ENCODE measurements at regions not wholly inside any gene's neighbourhood (a gene's known extent, or its start where the extent isn't known, plus 50 kb on each side); places are given as distances from the start of the nearest gene placed in this dataset.

DNA sequence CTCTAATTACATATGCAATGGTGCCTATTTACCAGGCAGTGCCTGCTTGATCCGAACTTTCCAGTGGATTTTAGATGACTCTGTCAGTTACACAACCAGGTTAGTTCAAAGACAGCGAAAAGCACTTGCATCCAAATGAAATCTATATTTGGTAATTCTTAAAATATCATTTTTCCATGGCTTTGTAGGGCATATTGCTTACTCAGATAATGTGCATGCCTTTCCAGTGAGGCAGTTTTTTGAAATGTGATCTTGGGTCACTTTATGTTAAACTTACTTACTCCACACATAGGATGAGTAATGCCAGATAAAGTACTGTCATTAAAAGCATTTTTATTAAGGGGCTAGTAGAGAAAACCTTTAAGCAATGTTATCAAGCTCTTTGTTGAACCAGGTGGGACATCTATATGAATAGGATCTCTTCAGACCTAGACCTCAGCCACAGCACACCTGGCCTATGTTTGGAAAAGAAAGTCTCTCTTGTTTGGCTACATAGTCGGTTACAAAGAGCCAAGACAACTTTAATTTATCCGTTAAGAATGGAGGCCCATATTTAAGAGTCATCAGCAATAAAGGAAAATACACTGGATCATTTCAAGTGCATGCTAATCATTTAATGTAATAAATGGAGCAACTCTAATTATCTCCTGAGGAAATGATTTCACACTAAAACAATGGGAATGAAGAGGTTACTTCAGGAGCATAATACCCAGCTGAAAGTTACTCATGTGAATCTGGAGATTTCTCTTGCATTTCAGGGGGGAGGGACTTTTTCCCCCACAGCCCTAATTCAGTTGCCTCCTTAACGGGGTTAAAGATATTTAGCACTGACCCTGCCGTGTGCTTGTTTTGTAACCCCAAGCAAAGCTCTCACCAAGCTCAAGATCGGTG lies 56.3 kb upstream of the TMCO5A start:
- Mint-ChIP-seq H3K27me3 (ENCODE audit: low read depth in 3 of 3) (no peaks in the 10 kb centered on the region), H3K36me3 (no peaks in the 10 kb centered on the region), H3K9me3 (no peaks in the 10 kb centered on the region), H3K27ac (no peak overlapping the region), H3K4me1 (no peaks in the 10 kb centered on the region), H3K4me3 (no peak overlapping the region)
- DNase-seq, result no peak

DNA sequence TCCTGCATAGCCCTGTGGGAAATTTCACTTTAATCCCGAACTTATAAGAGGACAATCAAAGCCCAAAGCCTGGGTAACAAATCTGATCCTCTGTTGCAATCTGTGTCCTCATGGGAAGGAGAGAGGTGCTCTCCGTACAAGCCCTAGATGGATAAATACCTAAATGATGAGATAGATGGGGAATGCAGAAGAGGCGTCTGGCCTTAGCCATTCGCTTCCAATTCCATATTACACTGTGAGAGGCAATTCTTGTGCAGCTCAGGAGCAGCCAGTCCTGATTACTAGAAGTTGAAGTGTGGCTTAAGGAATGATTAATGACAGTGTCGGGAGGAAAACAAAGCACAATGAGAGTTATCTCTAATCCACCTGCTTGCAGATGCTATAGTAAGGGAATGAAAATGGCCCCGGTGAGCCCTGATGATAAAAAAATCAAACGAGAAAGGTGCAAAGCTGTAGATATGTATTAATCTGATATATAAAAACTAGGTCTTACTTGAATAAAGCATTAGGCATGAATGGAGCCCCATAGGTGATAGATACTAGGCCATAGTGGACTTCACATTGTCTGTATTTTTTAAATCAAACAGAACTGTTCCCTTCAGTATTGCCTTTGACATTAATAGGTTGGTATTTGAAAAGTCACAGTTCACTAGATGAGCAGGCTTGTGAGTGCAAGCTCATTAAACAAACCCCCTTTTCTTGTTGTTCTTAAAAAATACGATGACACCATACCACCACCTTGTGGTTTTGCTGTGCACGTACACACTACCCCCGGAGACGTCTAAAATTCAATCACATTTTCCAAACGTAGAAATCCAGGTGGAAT lies 54.2 kb upstream of the TMCO5A start:
- Mint-ChIP-seq H3K27ac (no peak overlapping the region), H3K36me3 (no peaks in the 10 kb centered on the region), H3K4me1 (no peaks in the 10 kb centered on the region), H3K9me3 (no peaks in the 10 kb centered on the region), H3K27me3 (ENCODE audit: low read depth in 3 of 3) (no peaks in the 10 kb centered on the region), H3K4me3 (no peak overlapping the region)
- no peak for DNase-seq

DNA sequence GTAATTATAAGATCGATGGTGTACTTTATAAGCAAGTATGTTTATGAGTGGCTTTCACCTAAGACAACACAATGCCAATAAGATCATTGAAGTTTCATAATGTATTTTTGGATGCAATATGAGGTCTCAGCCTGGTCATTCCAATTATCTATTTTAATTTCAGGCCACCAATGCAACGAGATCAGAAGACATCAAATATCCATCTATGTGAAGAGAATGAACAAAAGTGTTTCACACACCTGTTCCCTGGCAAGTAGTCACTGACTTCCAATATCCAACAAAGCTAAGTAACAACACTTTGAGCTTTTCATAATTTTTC lies 53.6 kb upstream of the TMCO5A start:
- Mint-ChIP-seq H3K4me1 (no peaks in the 10 kb centered on the region), H3K27ac (no peak overlapping the region), H3K9me3 (no peaks in the 10 kb centered on the region), H3K4me3 (no peak overlapping the region), H3K27me3 (ENCODE audit: low read depth in 3 of 3) (no peaks in the 10 kb centered on the region), H3K36me3 (no peaks in the 10 kb centered on the region)
- DNase-seq, result no peak

DNA sequence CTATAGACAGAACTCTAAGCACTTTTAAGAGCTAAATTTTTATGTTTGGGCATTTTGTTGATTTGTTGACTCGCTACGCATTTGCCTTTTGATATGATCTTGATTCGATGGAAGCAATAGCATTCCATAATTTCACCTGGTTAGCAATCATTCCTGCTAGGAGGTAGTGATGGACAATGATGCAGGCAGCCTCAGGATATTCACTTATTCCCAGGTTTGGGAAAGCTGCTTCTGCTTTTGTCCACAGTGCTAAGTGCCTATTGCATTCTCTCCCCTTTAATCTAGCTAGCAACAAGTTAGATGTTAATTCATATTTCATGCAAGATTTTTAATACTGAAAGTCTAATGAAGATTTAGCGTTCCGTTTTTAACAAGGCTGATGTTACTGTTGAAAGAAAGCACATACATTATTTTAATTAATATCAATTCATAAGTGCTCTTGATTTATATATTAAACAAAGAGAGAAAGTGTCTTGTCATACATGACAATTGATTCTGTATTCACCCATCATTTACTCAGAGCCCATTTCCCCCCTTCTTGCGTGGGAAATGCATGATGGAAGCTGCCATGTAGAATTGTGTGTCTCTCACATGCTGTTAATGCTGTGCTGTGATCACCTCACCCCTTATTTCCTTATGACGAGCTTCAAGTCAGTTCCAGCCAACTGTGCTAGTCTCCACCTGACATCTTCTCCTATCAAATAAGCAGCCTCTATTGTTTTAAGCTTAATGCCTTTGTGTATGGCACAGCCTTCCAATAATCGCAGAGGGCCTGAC lies 53.0 kb upstream of the TMCO5A start:
- no peak for DNase-seq
- H3K27ac Mint-ChIP-seq, result no peak overlapping the region
- no peak overlapping the region for H3K4me3 Mint-ChIP-seq
- H3K27me3 Mint-ChIP-seq (ENCODE audit: low read depth in 3 of 3), result no peaks in the 10 kb centered on the region
- no peaks in the 10 kb centered on the region for H3K4me1 Mint-ChIP-seq
- no peaks in the 10 kb centered on the region for H3K36me3 Mint-ChIP-seq
- H3K9me3 Mint-ChIP-seq, result peaks cover 0 to 1% (median 0%) of the 10 kb centered on the region in 6 donors

DNA sequence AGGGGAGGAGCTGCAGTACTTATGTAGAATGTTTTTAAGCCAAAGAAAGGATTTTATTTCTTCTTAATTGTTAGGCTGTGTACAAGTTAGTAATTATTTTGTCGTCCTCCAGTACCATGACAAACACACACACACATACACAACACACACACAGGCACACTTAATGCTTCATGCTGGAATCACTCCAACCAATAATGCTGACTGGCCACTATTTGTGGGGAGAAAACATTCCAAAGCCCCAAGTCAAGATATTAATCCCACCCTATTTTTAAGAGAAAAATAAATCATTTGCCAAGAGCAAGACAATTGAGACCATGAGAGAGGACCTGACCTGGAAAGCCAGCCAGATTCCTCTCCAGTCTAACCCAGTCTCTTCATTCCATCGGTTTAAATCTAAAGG lies 51.8 kb upstream of the TMCO5A start:
- H3K36me3 Mint-ChIP-seq, result no peaks in the 10 kb centered on the region
- H3K4me1 Mint-ChIP-seq, result no peaks in the 10 kb centered on the region
- no peak overlapping the region for H3K27ac Mint-ChIP-seq
- peaks cover 0 to 2% (median 0%) of the 10 kb centered on the region in 6 donors for H3K9me3 Mint-ChIP-seq
- H3K27me3 Mint-ChIP-seq (ENCODE audit: low read depth in 3 of 3), result no peaks in the 10 kb centered on the region
- DNase-seq, result no peak
- no peak overlapping the region for H3K4me3 Mint-ChIP-seq

Data from immature natural killer cell (primary cell).